IMR-90 (cell line): ENCODE measurements at regions not wholly inside any gene's neighbourhood (a gene's known extent, or its start where the extent isn't known, plus 50 kb on each side); places are given as distances from the start of the nearest gene placed in this dataset.

Experiments used
- ATAC-seq: fragments of 200-7000 bp; cut with Tn5 transposase; 2 replicates; pipeline ENCODE4 v1.9.1; 2020; ENCODE audit warnings: low read depth, mild to moderate bottlenecking, moderate library complexity
- BruUV-seq: library from RNA; stranded (reverse); fragments of 400-500 nt; replicated peaks from 2 replicates; lab custom pipeline; 2021; lab: Mats Ljungman, UMichigan
- CTCF ChIA-PET: fragments of 300-600 bp; formaldehyde crosslinking; extraction: SDS; loops from one replicate; lab custom pipeline; 2021; ENCODE audit warnings: antibody characterized with exemption; lab: Yijun Ruan, JAX
- POLR2A ChIA-PET: fragments of 300-600 bp; sonication (Branson Sonifier 250); formaldehyde crosslinking; loops from one replicate; lab custom pipeline; 2022; ENCODE audit warnings: antibody characterized with exemption; ENCODE audit not compliant: unreplicated experiment; lab: Charles Lee
- DNase-seq: peaks from one replicate; pipeline ENCODE4 v3.0.0; 2013
- H2AFZ ChIP-seq: replicated peaks from 2 replicates; pipeline ENCODE3; 2013; ENCODE audit warnings: low read length, mild to moderate bottlenecking; ENCODE audit not compliant: poor library complexity
- H2AK5ac ChIP-seq: 2 replicates; pipeline ENCODE4 v1.6.1; 2013; ENCODE audit warnings: low read depth, low read length, inconsistent platforms
- H2AK9ac ChIP-seq: replicated peaks from 2 replicates; pipeline ENCODE3; 2013; ENCODE audit warnings: mild to moderate bottlenecking, low read depth, low read length, moderate library complexity; ENCODE audit not compliant: poor library complexity
- H2BK120ac ChIP-seq: 2 replicates; pipeline ENCODE4 v1.6.1; 2013; ENCODE audit warnings: low read depth, low read length, inconsistent platforms
- H2BK15ac ChIP-seq: 3 replicates; pipeline ENCODE4 v1.6.1; 2013; ENCODE audit warnings: low read depth, low read length, inconsistent platforms
- H2BK20ac ChIP-seq: 2 replicates; pipeline ENCODE4 v1.6.1; 2013; ENCODE audit warnings: low read depth, mild to moderate bottlenecking, inconsistent platforms, low read length, moderate library complexity
- H2BK5ac ChIP-seq: 2 replicates; pipeline ENCODE4 v1.6.1; 2013; ENCODE audit warnings: mild to moderate bottlenecking, low read depth, low read length, inconsistent platforms; ENCODE audit not compliant: poor library complexity, severe bottlenecking
- H3K14ac ChIP-seq: replicated peaks from 2 replicates; pipeline ENCODE4 v1.6.1; 2013; ENCODE audit warnings: low read depth, low read length, inconsistent platforms
- H3K18ac ChIP-seq: 2 replicates; pipeline ENCODE4 v1.6.1; 2013; ENCODE audit warnings: low read depth, low read length, control low read depth
- H3K23ac ChIP-seq: 2 replicates; pipeline ENCODE4 v1.6.1; 2013; ENCODE audit warnings: low read depth, low read length, inconsistent platforms
- H3K27ac ChIP-seq: 2 replicates; pipeline ENCODE4 v1.5.1; 2013; ENCODE audit warnings: mild to moderate bottlenecking, control low read depth, low read length; ENCODE audit not compliant: insufficient read depth
- H3K27me3 ChIP-seq: 2 replicates; pipeline ENCODE4 v1.6.1; 2013; ENCODE audit warnings: low read length; ENCODE audit not compliant: control insufficient read depth, insufficient read depth
- H3K36me3 ChIP-seq: 2 replicates; pipeline ENCODE4 v1.6.1; 2013; ENCODE audit warnings: low read length, mixed read lengths; ENCODE audit not compliant: control insufficient read depth, insufficient read depth
- H3K4ac ChIP-seq: 2 replicates; pipeline ENCODE4 v1.6.1; 2013; ENCODE audit warnings: low read depth, low read length, inconsistent platforms
- H3K4me1 ChIP-seq: 2 replicates; pipeline ENCODE4 v1.6.1; 2013; ENCODE audit warnings: low read length, mixed read lengths; ENCODE audit not compliant: control insufficient read depth, insufficient read depth
- H3K4me2 ChIP-seq: 2 replicates; pipeline ENCODE4 v1.6.1; 2013; ENCODE audit warnings: low read depth, mild to moderate bottlenecking, control low read depth, low read length, moderate library complexity
- H3K4me3 ChIP-seq: 2 replicates; pipeline ENCODE4 v1.5.1; 2013; ENCODE audit warnings: low read depth, mild to moderate bottlenecking, control low read depth, low read length, moderate library complexity; ENCODE audit not compliant: insufficient read depth
- H3K56ac ChIP-seq: 2 replicates; pipeline ENCODE4 v1.6.1; 2013; ENCODE audit warnings: low read length, inconsistent platforms; ENCODE audit not compliant: insufficient read depth; ENCODE audit errors: extremely low read depth
- H3K79me1 ChIP-seq, 2 experiments: 2 replicates each; pipeline ENCODE4 v1.6.1; 2013; ENCODE audit warnings: low read length in 2 of 2, inconsistent platforms in 1 of 2, low read depth in 1 of 2
- H3K9ac ChIP-seq: 2 replicates; pipeline ENCODE4 v1.6.1; 2013; ENCODE audit warnings: low read depth, low read length, control low read depth
- H3K9me1 ChIP-seq: 2 replicates; pipeline ENCODE4 v1.6.1; 2013; ENCODE audit warnings: low read length, inconsistent platforms; ENCODE audit not compliant: insufficient read depth
- H3K9me3 ChIP-seq: 2 replicates; pipeline ENCODE4 v1.6.1; 2013; ENCODE audit warnings: low read length; ENCODE audit not compliant: control insufficient read depth, insufficient read depth
- H4K20me1 ChIP-seq: 2 replicates; pipeline ENCODE4 v1.6.1; 2013; ENCODE audit warnings: low read length, inconsistent platforms; ENCODE audit not compliant: insufficient read depth
- H4K5ac ChIP-seq: 2 replicates; pipeline ENCODE4 v1.6.1; 2013; ENCODE audit warnings: mild to moderate bottlenecking, low read depth, low read length, control low read depth
- H4K8ac ChIP-seq, 2 experiments: 2 replicates each; pipeline ENCODE4 v1.6.1; 2013; ENCODE audit warnings: low read depth in 2 of 2, low read length in 2 of 2, control low read depth in 1 of 2, inconsistent platforms in 1 of 2
- H4K91ac ChIP-seq: 2 replicates; pipeline ENCODE4 v1.6.1; 2013; ENCODE audit warnings: low read depth, low read length, inconsistent platforms; ENCODE audit not compliant: insufficient read depth
- BHLHE40 ChIP-seq: fragments of 150-350 bp; IDR thresholded peaks from 2 replicates; pipeline ENCODE4 v1.6.1; 2016; ENCODE audit warnings: mild to moderate bottlenecking, low read depth, low read length
- CEBPB ChIP-seq: IDR thresholded peaks from 2 replicates; pipeline ENCODE4 v1.6.1; 2012; ENCODE audit warnings: low read depth, low read length, improper control_type of control experiment
- CHD1 ChIP-seq: IDR thresholded peaks from 2 replicates; pipeline ENCODE4 v1.6.1; 2012; ENCODE audit warnings: low read depth, low read length, improper control_type of control experiment
- FOS ChIP-seq: fragments of 150-350 bp; IDR thresholded peaks from 2 replicates; pipeline ENCODE4 v1.6.1; 2016; ENCODE audit warnings: low read depth, low read length
- MAFK ChIP-seq: IDR thresholded peaks from 2 replicates; pipeline ENCODE4 v1.6.1; 2012; ENCODE audit warnings: low read depth, low read length, improper control_type of control experiment
- MAZ ChIP-seq: IDR thresholded peaks from 2 replicates; pipeline ENCODE4 v1.6.1; 2012; ENCODE audit warnings: low read depth, mild to moderate bottlenecking, low read length, improper control_type of control experiment, moderate library complexity, borderline replicate concordance
- MXI1 ChIP-seq: IDR thresholded peaks from 2 replicates; pipeline ENCODE4 v1.6.1; 2012; ENCODE audit warnings: low read depth, mild to moderate bottlenecking, low read length, moderate library complexity, borderline replicate concordance
- NFE2L2 ChIP-seq: fragments of 150-350 bp; IDR thresholded peaks from 2 replicates; pipeline ENCODE4 v1.6.1; 2016; ENCODE audit warnings: low read depth, mild to moderate bottlenecking, low read length
- POLR2A ChIP-seq: IDR thresholded peaks from 2 replicates; pipeline ENCODE4 v1.6.1; 2012; ENCODE audit warnings: mild to moderate bottlenecking, low read depth, low read length
- RAD21 ChIP-seq: IDR thresholded peaks from 2 replicates; pipeline ENCODE4 v1.6.1; 2012; ENCODE audit warnings: low read length, improper control_type of control experiment
- RCOR1 ChIP-seq: IDR thresholded peaks from 2 replicates; pipeline ENCODE4 v1.6.1; 2012; ENCODE audit warnings: mild to moderate bottlenecking, low read length, improper control_type of control experiment; ENCODE audit not compliant: insufficient replicate concordance
- RFX5 ChIP-seq: IDR thresholded peaks from 2 replicates; pipeline ENCODE4 v1.8.0; 2012; ENCODE audit warnings: low read depth, mild to moderate bottlenecking, low read length, moderate library complexity
- SMC3 ChIP-seq: fragments of 150-350 bp; IDR thresholded peaks from 2 replicates; pipeline ENCODE4 v1.6.1; 2016; ENCODE audit warnings: low read depth, mild to moderate bottlenecking, antibody characterized with exemption, low read length, moderate library complexity
- WGBS, 2 experiments: methylation state at CpG; one replicate each; pipeline versions ENCODE4 v1.1.5 to v1.1.7; 2013; ENCODE audit warnings: missing lambda C conversion rate in 2 of 2; ENCODE audit not compliant: insufficient read length in 1 of 2; ENCODE audit errors: extremely low coverage in 2 of 2; 5-methylcytosine and 5-hydroxymethylcytosine counted together
- dilution Hi-C: fragments of 300-500 bp; cut with HindIII; formaldehyde crosslinking; loops from one replicate; pipeline ENCODE4 v1.14.3; 2018; ENCODE audit warnings: low sequenced_read_pairs; ENCODE audit not compliant: unreplicated experiment
- in situ Hi-C: fragments of 300-500 bp; cut with MboI; formaldehyde crosslinking; loops from 3 replicates; pipeline ENCODE4 v1.14.3; 2019; ENCODE audit warnings: low sequenced_read_pairs, inconsistent platforms, mixed read lengths
- intact Hi-C: fragments of 100-400 bp; cut with micrococcal nuclease; formaldehyde crosslinking; loops from 2 replicates; pipeline ENCODE4 v1.10.0; 2022
- TF ChIP-seq, protein P1 (sequence below): conservative IDR thresholded peaks from 2 replicates; pipeline ENCODE4 v1.5.1; 2012; ENCODE audit warnings: mild to moderate bottlenecking, low read depth, low read length, improper control_type of control experiment
- TF ChIP-seq, protein P2 (sequence below): fragments of 150-350 bp; IDR thresholded peaks from 2 replicates; pipeline ENCODE4 v1.6.1; 2016; ENCODE audit warnings: low read depth, mild to moderate bottlenecking, low read length, moderate library complexity, borderline replicate concordance
- TF ChIP-seq, protein P3 (sequence below): fragments of 150-350 bp; IDR thresholded peaks from 2 replicates; pipeline ENCODE4 v1.6.1; 2017; ENCODE audit warnings: mild to moderate bottlenecking, antibody characterized with exemption, low read length, low read depth

DNA sequence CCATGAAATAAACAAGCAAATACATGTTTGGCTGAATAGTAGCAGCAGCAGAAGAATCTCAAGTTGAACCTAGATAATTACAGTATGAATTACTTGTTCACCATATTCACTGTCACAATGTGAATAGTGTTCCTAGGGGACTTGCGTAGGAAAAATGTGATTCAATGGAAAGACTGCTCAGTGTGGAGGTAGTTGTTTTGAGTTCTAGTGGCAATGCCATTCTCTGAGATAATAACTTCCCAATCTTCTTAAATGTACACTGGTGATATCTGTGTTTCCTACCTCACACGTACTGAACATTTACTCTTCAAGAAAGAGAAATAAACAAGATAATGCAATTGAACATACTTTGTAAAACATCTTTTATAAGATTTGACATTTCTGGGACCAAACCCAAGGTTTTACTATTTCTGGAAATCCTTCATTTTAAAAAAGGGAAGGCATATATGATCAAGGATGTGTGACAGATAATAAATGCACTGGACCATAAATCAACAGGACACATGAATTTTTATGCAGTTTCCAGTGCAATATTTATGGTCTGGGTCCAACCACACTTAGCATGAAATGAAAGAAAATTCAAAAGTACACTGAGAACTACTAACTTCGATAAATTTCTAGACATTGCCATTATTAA is 598.3 kb upstream of the ZNF385D start:
- H2AK5ac ChIP-seq, result no peak overlapping the region
- H4K20me1 ChIP-seq, result no peaks in the 10 kb centered on the region
- H3K4me1 ChIP-seq, result no peaks in the 10 kb centered on the region
- no peak overlapping the region for H3K9ac ChIP-seq
- H3K56ac ChIP-seq, result no peak overlapping the region
- no peak overlapping the region for H3K4ac ChIP-seq
- no peak overlapping the region for H2AFZ ChIP-seq
- peaks cover under 1% of the 10 kb centered on the region; the same call in 1 of the 2 replicates for H3K9me3 ChIP-seq
- no TSS peak for BruUV-seq
- H2BK120ac ChIP-seq, result no peak overlapping the region
- no peak overlapping the region for H2BK5ac ChIP-seq
- no peak overlapping the region for H4K5ac ChIP-seq
- ATAC-seq (no peak), DNase-seq (no peak)
- no peak overlapping the region for H4K8ac ChIP-seq
- ChIA-PET POLR2A (no interaction called here), CTCF (no interaction called here)
- in situ Hi-C loops, result no loop called here
- H3K23ac ChIP-seq, result no peak overlapping the region
- H4K91ac ChIP-seq, result no peak overlapping the region
- H3K4me2 ChIP-seq, result no peak overlapping the region
- TF ChIP-seq SMC3 (no peak), NFE2L2 (no peak), RCOR1 (no peak), FOS (no peak), MAZ (no peak), POLR2A (no peak), MAFK (no peak), BHLHE40 (no peak), RAD21 (no peak), CEBPB (no peak), RFX5 (no peak), MXI1 (no peak), CHD1 (no peak)
- TF ChIP-seq, protein P1, sequence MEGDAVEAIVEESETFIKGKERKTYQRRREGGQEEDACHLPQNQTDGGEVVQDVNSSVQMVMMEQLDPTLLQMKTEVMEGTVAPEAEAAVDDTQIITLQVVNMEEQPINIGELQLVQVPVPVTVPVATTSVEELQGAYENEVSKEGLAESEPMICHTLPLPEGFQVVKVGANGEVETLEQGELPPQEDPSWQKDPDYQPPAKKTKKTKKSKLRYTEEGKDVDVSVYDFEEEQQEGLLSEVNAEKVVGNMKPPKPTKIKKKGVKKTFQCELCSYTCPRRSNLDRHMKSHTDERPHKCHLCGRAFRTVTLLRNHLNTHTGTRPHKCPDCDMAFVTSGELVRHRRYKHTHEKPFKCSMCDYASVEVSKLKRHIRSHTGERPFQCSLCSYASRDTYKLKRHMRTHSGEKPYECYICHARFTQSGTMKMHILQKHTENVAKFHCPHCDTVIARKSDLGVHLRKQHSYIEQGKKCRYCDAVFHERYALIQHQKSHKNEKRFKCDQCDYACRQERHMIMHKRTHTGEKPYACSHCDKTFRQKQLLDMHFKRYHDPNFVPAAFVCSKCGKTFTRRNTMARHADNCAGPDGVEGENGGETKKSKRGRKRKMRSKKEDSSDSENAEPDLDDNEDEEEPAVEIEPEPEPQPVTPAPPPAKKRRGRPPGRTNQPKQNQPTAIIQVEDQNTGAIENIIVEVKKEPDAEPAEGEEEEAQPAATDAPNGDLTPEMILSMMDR, result no peak
- TF ChIP-seq, protein P2, sequence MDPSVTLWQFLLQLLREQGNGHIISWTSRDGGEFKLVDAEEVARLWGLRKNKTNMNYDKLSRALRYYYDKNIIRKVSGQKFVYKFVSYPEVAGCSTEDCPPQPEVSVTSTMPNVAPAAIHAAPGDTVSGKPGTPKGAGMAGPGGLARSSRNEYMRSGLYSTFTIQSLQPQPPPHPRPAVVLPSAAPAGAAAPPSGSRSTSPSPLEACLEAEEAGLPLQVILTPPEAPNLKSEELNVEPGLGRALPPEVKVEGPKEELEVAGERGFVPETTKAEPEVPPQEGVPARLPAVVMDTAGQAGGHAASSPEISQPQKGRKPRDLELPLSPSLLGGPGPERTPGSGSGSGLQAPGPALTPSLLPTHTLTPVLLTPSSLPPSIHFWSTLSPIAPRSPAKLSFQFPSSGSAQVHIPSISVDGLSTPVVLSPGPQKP, result no peak
- TF ChIP-seq, protein P3, sequence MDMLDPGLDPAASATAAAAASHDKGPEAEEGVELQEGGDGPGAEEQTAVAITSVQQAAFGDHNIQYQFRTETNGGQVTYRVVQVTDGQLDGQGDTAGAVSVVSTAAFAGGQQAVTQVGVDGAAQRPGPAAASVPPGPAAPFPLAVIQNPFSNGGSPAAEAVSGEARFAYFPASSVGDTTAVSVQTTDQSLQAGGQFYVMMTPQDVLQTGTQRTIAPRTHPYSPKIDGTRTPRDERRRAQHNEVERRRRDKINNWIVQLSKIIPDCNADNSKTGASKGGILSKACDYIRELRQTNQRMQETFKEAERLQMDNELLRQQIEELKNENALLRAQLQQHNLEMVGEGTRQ, result no peak
- intact Hi-C loops, result no loop called here
- no peaks in the 10 kb centered on the region for H3K9me1 ChIP-seq
- no peaks in the 10 kb centered on the region for H3K79me1 ChIP-seq
- H3K14ac ChIP-seq, result no peak overlapping the region
- no peak overlapping the region for H2BK20ac ChIP-seq
- no peak overlapping the region for H3K4me3 ChIP-seq
- dilution Hi-C loops, result no loop called here
- no peak overlapping the region for H3K27ac ChIP-seq
- no CpG with 5 or more reads among the region's 3 CpGs for WGBS, 2 experiments
- no peak overlapping the region for H2AK9ac ChIP-seq
- H2BK15ac ChIP-seq, result no peak overlapping the region
- no peaks in the 10 kb centered on the region for H3K27me3 ChIP-seq
- H3K18ac ChIP-seq, result no peak overlapping the region
- H3K36me3 ChIP-seq, result no peaks in the 10 kb centered on the region
